Esophagus muscularis mucosa (tissue), 4 donors: ENCODE measurements at regions not wholly inside any gene's neighbourhood (a gene's known extent, or its start where the extent isn't known, plus 50 kb on each side); places are given as distances from the start of the nearest gene placed in this dataset.

Experiments
- DNase-seq: peaks from one replicate; pipeline ENCODE4 v3.0.0-alpha.2; 2017; ENCODE audit errors: extremely low spot score
- H3K27ac ChIP-seq, 4 donors: fragments of 200-600 bp; sonication (generic); replicated peaks in 1 of 4; 1 replicate in 3 of 4; 2 replicates in 1 of 4; pipeline ENCODE4 v1.5.1; 2016 to 2019; ENCODE audit warnings: mild to moderate bottlenecking in 1 of 4
- H3K27me3 ChIP-seq, 4 donors: fragments of 200-600 bp; sonication (generic); one replicate each; pipeline versions ENCODE4 v1.5.1 to v1.6.0; 2016 to 2019
- H3K36me3 ChIP-seq, 4 donors: fragments of 200-600 bp; sonication (generic); one replicate each; pipeline ENCODE4 v1.5.1; 2016 to 2019
- H3K4me1 ChIP-seq, 4 donors: fragments of 200-600 bp; sonication (generic); one replicate each; pipeline ENCODE4 v1.5.1; 2016 to 2019
- H3K4me3 ChIP-seq, 4 donors: fragments of 200-600 bp; sonication (generic); 1 replicate in 2 of 4; 2 replicates in 2 of 4; pipeline ENCODE4 v1.5.1; 2016 to 2019; ENCODE audit warnings: mild to moderate bottlenecking in 4 of 4, moderate library complexity in 1 of 4
- H3K9me3 ChIP-seq, 4 donors: fragments of 200-600 bp; sonication (generic); 1 replicate in 3 of 4; 2 replicates in 1 of 4; pipeline ENCODE4 v1.5.1; 2016 to 2019
- EP300 ChIP-seq: sonication (generic); formaldehyde crosslinking; IDR thresholded peaks from one replicate; pipeline ENCODE4 v1.6.1; 2017; ENCODE audit warnings: antibody characterized with exemption
- POLR2A ChIP-seq: fragments of 450-650 bp; IDR thresholded peaks from one replicate; pipeline ENCODE4 v1.6.1; 2017; ENCODE audit warnings: antibody characterized with exemption, moderate library complexity, mild to moderate bottlenecking, low read depth
- POLR2AphosphoS5 ChIP-seq, 2 donors: sonication (generic); formaldehyde crosslinking; IDR thresholded peaks; one replicate each; pipeline ENCODE4 v1.6.1; 2017; ENCODE audit warnings: antibody characterized with exemption in 2 of 2
- WGBS: methylation state at CpG from one replicate; pipeline ENCODE4 v1.1.5; 2018; 5-methylcytosine and 5-hydroxymethylcytosine counted together
- intact Hi-C: fragments of 100-400 bp; cut with DNase I; formaldehyde crosslinking; loops from one replicate; pipeline ENCODE4 v1.15.1; 2023
- TF ChIP-seq, protein P1 (sequence below), 3 experiments: fragments of 200-600 bp in 2 of 3; fragments of 450-650 bp in 1 of 3; sonication (generic) in 2 of 3; IDR thresholded peaks; one replicate each; pipeline ENCODE4 v1.5.1; 2017 to 2019; ENCODE audit warnings: antibody characterized with exemption in 3 of 3, mild to moderate bottlenecking in 2 of 3, moderate library complexity in 1 of 3

DNA sequence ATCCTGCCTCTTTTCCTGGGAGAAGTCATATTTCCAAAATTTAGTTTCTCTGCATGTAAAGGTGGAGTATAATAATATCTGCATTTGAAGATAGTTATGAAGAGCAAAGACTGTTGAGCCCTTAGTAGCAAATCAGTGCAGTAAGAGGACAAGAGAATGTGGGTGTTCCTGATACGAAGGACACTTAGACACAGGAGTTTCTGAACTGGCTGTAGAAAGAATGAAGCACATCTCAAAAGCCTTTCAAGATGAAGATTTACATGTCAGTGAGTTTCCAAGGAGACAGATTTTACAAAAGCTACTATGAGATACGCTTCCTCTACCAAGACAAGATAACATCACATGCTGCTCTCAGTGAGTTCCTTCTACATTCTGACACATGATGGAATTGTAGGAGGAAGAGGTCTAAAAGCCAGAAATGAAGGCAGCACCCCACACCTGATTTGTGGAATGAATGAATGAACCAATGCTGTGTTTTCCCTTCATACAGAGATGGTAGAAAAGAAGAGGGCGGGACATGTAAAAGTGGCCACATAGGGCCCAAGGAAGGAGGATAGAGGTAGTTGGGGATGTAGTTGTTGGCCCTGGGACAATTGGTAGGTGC, 173.6 kb upstream of the PDE1C start:
- Histone ChIP-seq H3K4me3 (no peak overlapping the region), H3K27me3 (no peaks in the 10 kb centered on the region), H3K4me1 (no peaks in the 10 kb centered on the region), H3K9me3 (no peaks in the 10 kb centered on the region), H3K36me3 (no peaks in the 10 kb centered on the region), H3K27ac (no peak overlapping the region)
- DNase-seq = peak; percentile 77
- TF ChIP-seq EP300 (no peak), POLR2A (no peak), POLR2AphosphoS5 (IDR thresholded peaks at IDR 0.05) (no peak)
- TF ChIP-seq, protein P1, sequence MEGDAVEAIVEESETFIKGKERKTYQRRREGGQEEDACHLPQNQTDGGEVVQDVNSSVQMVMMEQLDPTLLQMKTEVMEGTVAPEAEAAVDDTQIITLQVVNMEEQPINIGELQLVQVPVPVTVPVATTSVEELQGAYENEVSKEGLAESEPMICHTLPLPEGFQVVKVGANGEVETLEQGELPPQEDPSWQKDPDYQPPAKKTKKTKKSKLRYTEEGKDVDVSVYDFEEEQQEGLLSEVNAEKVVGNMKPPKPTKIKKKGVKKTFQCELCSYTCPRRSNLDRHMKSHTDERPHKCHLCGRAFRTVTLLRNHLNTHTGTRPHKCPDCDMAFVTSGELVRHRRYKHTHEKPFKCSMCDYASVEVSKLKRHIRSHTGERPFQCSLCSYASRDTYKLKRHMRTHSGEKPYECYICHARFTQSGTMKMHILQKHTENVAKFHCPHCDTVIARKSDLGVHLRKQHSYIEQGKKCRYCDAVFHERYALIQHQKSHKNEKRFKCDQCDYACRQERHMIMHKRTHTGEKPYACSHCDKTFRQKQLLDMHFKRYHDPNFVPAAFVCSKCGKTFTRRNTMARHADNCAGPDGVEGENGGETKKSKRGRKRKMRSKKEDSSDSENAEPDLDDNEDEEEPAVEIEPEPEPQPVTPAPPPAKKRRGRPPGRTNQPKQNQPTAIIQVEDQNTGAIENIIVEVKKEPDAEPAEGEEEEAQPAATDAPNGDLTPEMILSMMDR (IDR thresholded peaks at IDR 0.05) = no peak
- 78% methylated on average over 3 of the region's 3 CpGs for WGBS
- intact Hi-C loops = no loop called here

DNA sequence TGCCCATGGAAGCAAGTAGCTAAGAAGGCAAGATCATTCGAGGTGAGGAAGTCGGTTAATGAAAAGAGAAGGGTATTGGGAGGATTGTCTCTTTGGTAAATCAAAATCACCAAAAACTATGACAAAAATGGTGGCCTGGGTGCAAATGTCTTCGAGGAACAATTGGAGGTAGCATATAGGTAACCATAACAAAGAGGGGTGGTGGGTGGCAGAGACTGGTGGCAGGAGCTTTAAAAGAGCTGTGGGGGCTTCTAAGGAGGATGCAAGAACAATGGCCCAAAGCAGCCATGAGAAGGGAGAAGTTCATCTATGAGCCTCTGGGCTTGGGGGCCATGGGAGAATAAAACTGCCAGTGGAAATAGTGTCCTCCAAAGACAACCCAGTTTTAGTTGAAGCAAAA, 172.2 kb upstream of the PDE1C start:
- H3K4me3 ChIP-seq = no peak overlapping the region
- WGBS = 59% methylated on average over 3 of the region's 3 CpGs
- H3K9me3 ChIP-seq = no peaks in the 10 kb centered on the region
- intact Hi-C loops = no loop called here
- H3K36me3 ChIP-seq = no peaks in the 10 kb centered on the region
- no peak for DNase-seq
- TF ChIP-seq POLR2AphosphoS5 (IDR thresholded peaks at IDR 0.05) (no peak), POLR2A (no peak), EP300 (no peak)
- TF ChIP-seq, protein P1 (IDR thresholded peaks at IDR 0.05) = no peak
- no peak overlapping the region for H3K27ac ChIP-seq
- no peaks in the 10 kb centered on the region for H3K27me3 ChIP-seq
- H3K4me1 ChIP-seq = no peaks in the 10 kb centered on the region

DNA sequence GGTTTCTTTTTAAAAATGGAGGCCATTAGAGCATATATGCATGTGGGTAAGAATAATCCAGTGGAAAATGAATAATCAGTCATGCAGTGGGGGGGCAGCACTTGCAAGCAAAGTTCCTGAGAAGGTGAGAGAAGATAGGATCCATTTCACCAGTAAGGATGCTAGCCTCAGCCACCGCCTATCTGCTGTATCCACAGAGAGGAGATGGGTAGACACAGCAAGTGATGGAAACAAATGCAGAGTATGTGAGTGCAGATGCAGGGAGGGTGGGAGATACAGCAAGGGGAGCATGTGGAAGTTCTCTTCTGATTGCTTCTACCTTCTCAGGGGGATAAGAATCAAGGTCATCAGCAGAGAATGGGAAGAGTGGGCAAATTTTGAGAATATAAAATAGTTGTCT, 171.4 kb upstream of the PDE1C start:
- H3K4me3 ChIP-seq = no peak overlapping the region
- H3K27me3 ChIP-seq = no peaks in the 10 kb centered on the region
- 100% methylated on average over 1 of the region's 1 CpG for WGBS
- H3K9me3 ChIP-seq = no peaks in the 10 kb centered on the region
- no peak overlapping the region for H3K27ac ChIP-seq
- TF ChIP-seq EP300 = no peak
- no peak for TF ChIP-seq POLR2AphosphoS5 (IDR thresholded peaks at IDR 0.05)
- no peak for TF ChIP-seq POLR2A
- TF ChIP-seq, protein P1 (IDR thresholded peaks at IDR 0.05) = no peak
- no peaks in the 10 kb centered on the region for H3K36me3 ChIP-seq
- DNase-seq = peak; percentile 57
- no peaks in the 10 kb centered on the region for H3K4me1 ChIP-seq
- intact Hi-C loops = no loop called here

DNA sequence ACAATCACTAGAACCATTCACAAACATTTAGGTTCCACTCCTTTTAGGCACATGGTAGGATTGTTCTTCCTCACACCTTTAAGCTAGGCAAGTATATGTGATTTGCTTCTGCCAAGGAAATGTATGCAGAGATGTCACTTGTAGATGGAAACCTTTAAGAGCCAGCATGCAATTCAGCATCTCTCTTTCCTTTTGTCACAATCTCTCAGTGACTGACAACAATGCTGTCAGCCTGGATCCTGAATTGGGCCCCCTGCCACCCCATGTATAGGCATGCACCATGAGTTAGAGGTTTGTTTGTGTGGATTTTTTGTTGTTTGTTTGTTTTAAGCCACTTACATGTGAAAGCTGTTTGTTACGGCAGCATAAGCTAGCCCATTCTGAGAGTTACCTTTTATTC, 169.6 kb upstream of the PDE1C start:
- no peaks in the 10 kb centered on the region for H3K27me3 ChIP-seq
- no peak overlapping the region for H3K27ac ChIP-seq
- no peaks in the 10 kb centered on the region for H3K4me1 ChIP-seq
- no peak overlapping the region for H3K4me3 ChIP-seq
- H3K36me3 ChIP-seq = no peaks in the 10 kb centered on the region
- WGBS = 88% methylated on average over 1 of the region's 1 CpG
- DNase-seq = peak; percentile 39
- H3K9me3 ChIP-seq = peaks cover 0 to 4% (median 1%) of the 10 kb centered on the region in 4 donors
- intact Hi-C loops = no loop called here
- TF ChIP-seq EP300 = no peak
- TF ChIP-seq POLR2A = no peak
- TF ChIP-seq POLR2AphosphoS5 (IDR thresholded peaks at IDR 0.05) = no peak
- TF ChIP-seq, protein P1 (IDR thresholded peaks at IDR 0.05) = no peak

DNA sequence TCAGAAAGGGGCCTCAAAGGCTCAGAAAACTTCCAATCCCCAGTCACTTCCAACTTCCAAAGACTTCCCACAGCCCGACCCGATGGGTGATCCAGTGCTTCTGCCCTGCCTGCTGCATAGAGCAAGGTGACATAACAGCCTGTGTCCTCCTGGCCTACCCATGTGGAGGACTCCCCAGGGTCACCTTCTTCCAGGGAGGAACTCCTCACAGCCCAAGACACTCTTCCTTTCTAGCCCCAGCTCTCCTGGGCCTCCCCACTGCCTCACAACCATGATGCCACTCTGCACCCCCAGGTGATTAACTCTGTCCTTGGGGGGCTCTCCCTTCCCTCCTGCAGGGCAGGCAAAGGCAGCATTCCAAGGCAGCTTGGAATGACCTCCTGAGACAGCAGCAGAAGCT, 158.4 kb upstream of the PDE1C start:
- TF ChIP-seq, protein P1 (IDR thresholded peaks at IDR 0.05) = no peak
- TF ChIP-seq POLR2AphosphoS5 (IDR thresholded peaks at IDR 0.05) = no peak
- no peak for TF ChIP-seq EP300
- TF ChIP-seq POLR2A = no peak
- H3K36me3 ChIP-seq = no peaks in the 10 kb centered on the region
- 67% methylated on average over 2 of the region's 2 CpGs for WGBS
- no peaks in the 10 kb centered on the region for H3K4me1 ChIP-seq
- no peak for DNase-seq
- peaks cover 0 to 14% (median 8%) of the 10 kb centered on the region in 4 donors for H3K9me3 ChIP-seq
- intact Hi-C loops = no loop called here
- H3K4me3 ChIP-seq = no peak overlapping the region
- no peak overlapping the region for H3K27ac ChIP-seq
- peaks cover 0 to 11% (median 0%) of the 10 kb centered on the region in 4 donors for H3K27me3 ChIP-seq
